ENCODE measurements at regions not wholly inside any gene's neighbourhood (a gene's known extent, or its start where the extent isn't known, plus 50 kb on each side); places are given as distances from the start of the nearest gene placed in this dataset.

DNA sequence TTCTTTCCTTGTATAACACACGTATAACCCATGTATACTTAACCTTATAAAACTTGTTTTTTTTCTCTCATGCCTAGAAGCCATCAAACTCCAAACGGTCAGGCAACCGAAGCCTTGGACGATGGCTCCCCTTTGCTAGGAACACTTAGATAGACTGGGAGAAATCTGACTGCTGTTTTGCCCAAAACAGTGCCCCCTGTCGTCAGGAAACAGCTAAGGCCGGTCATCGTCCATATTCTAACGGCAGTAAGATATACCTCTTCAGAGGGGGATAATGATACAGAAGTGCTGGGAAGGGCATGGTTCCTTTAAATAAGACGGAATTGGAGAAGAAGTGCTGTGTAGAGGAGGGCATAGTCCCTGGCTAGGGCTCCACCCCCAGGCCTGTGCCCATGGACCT lies 130.5 kb downstream of the SLC41A2 start:
- TF ChIP-seq, protein P1, sequence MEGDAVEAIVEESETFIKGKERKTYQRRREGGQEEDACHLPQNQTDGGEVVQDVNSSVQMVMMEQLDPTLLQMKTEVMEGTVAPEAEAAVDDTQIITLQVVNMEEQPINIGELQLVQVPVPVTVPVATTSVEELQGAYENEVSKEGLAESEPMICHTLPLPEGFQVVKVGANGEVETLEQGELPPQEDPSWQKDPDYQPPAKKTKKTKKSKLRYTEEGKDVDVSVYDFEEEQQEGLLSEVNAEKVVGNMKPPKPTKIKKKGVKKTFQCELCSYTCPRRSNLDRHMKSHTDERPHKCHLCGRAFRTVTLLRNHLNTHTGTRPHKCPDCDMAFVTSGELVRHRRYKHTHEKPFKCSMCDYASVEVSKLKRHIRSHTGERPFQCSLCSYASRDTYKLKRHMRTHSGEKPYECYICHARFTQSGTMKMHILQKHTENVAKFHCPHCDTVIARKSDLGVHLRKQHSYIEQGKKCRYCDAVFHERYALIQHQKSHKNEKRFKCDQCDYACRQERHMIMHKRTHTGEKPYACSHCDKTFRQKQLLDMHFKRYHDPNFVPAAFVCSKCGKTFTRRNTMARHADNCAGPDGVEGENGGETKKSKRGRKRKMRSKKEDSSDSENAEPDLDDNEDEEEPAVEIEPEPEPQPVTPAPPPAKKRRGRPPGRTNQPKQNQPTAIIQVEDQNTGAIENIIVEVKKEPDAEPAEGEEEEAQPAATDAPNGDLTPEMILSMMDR (IDR thresholded peaks at IDR 0.05; ENCODE audit: low read length): no peak
- TF ChIP-seq EZH2 (optimal IDR thresholded peaks at IDR 0.05; ENCODE audit: low read depth, low read length) (no peak), EZH2phosphoT487 (IDR thresholded peaks at IDR 0.05; ENCODE audit: low read length) (no peak)

All from MM.1S (cell line).